GM13977 (cell line): ENCODE measurements at regions not wholly inside any gene's neighbourhood (a gene's known extent, or its start where the extent isn't known, plus 50 kb on each side); places are given as distances from the start of the nearest gene placed in this dataset.

Experiments used
- DNase-seq: peaks from one replicate; pipeline ENCODE4 v3.0.0; 2012; ENCODE audit warnings: low spot score
- CTCF ChIP-seq: IDR thresholded peaks from 2 replicates; pipeline ENCODE4 v1.5.1; 2012; ENCODE audit warnings: mild to moderate bottlenecking, control low read depth; ENCODE audit not compliant: insufficient read depth; ENCODE audit errors: extremely low read depth, missing control alignments
- in situ Hi-C: fragments of 300-500 bp; cut with MboI; formaldehyde crosslinking; loops from one replicate; pipeline ENCODE4 v1.12.0; 2022; ENCODE audit warnings: low sequenced_read_pairs, low pct_unique_long_range_greater_than_20kb, mixed read lengths, inconsistent platforms; ENCODE audit not compliant: unreplicated experiment

- in situ Hi-C loops = no loop called here
- no peak for TF ChIP-seq CTCF
- no peak for DNase-seq
These were observed 106.7 kb downstream of the ZNF621 start for GRCh38 chr3:40631341-40631995.

- in situ Hi-C loops = no loop called here
- no peak for DNase-seq
- TF ChIP-seq CTCF = no peak
These were observed 113.1 kb downstream of the ZNF621 start for GRCh38 chr3:40637906-40638305.

- in situ Hi-C loops = no loop called here
- DNase-seq = no peak
- no peak for TF ChIP-seq CTCF
These were observed 114.2 kb downstream of the ZNF621 start for GRCh38 chr3:40639006-40639405.

GRCh38 chr3:40642812-40643211 is 118.1 kb downstream of the ZNF621 start:
- DNase-seq = no peak
- no peak for TF ChIP-seq CTCF
- in situ Hi-C loops = no loop called here

- DNase-seq = no peak
- in situ Hi-C loops = no loop called here
- no peak for TF ChIP-seq CTCF
These were observed 121.1 kb downstream of the ZNF621 start for GRCh38 chr3:40645883-40646282.

GRCh38 chr3:40649346-40649745 is 124.6 kb downstream of the ZNF621 start:
- in situ Hi-C loops = no loop called here
- DNase-seq = no peak
- TF ChIP-seq CTCF = no peak
